LHCN-M2 (cell line): ENCODE measurements at regions not wholly inside any gene's neighbourhood (a gene's known extent, or its start where the extent isn't known, plus 50 kb on each side); places are given as distances from the start of the nearest gene placed in this dataset.

Source experiments
- DNase-seq: peaks from one replicate; pipeline ENCODE4 v3.0.0-alpha.2; 2012; ENCODE audit warnings: low read depth

DNA sequence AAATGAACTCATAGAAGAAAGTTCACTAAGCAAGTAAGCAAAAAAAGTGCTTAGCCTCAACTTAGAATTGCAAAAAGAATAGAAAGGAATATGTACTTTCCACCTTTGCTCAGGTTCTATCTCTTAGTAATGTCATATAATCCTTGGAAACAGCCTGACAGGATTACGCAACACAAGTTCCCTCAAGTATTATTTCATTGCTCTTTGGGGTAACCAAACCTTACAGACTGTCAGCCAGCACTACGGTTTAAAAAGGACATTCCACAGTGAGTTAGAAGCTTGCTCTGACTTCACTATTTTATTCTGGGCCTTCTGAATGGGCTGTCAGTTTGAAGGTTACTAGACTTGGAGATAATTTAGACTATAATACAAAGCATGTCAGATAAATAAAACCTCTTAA lies 264.0 kb downstream of the ATXN7L3B start:
- peak; percentile 37 for DNase-seq

DNA sequence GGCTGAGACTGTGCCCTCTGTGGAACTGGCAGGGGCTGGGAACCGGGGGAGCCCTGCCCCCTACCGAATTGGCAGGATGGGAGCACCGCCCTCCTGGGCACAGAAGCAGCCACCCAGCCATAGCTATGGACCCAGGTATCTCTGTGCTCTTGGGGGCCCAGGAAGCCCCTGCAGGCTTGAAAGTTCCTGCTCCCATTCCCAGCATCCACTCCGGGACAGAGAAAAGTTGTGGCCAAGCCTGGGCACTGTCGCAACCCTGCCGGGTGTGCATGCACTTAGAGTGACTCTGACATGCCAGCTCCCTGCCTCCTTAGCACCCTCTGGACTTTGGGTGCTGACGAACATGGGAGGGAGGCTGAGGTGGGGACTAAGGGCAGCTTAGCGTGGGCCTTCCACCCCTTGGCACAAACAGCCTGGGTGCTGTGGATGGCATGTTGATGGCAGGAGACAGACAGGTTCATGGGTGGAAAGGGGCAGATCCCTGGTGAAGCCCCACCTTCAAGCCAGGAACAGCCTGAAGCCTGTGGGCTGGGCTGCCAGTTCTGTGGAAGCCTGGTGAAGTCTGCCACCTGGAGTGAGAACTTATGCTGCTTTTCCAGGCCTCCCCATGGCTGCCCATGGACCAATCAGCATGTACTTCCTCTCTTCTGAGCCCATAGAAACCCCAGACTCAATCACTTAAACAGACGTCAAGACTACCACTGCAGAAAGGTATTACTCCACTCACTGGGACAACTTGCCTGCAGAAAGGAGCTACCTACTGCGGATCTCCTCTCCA lies 279.0 kb downstream of the ATXN7L3B start:
- DNase-seq, result no peak

DNA sequence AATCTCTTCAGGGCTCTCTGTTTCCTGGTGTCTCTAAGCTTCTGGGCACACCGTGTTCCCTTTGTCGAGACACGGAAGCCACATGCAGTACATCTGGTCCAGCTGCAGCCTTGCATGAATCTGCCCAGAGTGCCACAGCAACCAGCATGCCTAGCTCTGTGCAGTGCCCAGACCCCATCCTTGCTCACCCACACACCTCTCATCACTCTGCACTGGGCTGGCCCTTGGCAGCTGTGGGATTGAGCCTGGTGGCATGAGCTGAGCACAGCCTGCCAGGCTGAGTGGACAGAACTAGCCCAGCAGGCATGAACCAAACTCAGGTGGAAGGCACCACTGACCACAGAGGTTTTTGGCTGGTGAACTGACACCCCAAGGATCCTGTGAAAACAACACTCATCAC lies 279.9 kb downstream of the ATXN7L3B start:
- DNase-seq, result no peak

DNA sequence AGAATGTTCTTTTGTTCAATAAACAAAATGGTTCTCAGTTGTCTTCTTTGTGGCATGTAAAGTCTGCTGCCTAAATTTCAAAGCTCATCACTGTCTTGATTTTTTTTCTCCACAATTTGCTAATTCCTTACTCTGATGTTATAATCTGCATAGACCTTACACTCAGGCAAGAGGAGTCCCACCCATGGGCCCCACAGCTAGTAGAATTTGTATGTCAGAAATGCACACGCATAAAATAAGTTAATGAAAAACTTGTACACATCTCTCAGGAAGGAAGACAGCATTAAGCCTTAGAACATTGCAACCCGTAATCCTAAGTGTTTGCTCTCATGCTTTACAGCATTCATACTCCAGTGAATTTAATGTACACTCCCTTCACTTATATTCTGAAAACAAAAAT lies 280.8 kb downstream of the ATXN7L3B start:
- DNase-seq, result no peak

DNA sequence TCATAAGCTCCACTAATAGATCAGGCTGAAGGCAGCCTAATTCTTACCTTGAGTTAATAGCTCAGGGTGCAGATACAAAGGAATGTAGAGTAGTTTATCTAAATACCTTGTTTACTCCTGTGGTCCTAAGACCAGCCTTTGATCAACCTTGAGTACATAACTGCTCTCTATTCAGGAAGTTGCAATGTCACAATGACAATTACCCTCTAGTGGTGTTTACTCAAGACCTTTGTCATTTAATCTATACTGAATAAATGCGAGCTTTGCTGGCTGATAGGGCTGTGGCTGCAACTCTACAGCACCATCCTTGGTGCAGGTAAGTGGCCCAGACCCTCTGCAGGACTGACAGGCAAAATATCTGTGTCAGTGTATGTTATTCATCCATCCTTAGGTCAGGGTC lies 282.7 kb downstream of the ATXN7L3B start:
- DNase-seq, result no peak

DNA sequence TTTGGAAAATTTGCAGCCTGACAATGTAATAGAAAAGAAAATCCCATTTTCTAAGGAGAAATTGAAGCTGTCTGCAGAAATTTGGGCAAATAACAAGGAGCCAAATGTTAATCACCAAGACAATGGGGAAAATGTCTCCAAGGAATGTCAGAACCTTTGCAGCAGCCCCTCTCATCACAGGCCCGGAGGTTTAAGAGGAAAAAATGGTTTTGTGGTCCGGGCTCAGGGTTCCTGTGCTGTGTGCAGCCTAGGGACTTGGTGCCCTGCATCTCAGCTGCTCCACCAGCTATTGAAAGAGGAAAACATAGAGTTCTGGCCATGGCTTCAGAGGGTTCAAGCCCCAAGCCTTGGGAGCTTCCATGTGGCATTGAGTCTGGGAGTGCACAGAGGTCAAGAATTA lies 298.9 kb downstream of the ATXN7L3B start:
- no peak for DNase-seq

DNA sequence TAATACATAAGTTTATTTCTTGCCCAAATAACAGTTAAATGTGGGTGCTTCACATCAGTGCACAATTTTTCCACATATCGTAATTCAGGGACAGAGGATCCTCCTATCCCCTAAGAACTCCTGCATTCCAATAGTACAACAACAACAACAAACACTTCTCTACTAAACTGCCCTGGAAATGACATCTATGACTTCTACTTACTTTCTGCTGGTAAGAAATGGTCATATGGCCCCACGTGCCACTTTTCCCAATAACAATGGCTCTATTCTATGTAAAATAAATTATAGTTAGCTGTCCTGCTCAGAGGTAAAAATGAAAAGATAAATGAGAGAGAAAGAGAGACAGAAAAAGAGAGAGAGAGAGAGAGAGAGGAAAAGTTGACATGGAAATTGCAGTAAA lies 308.5 kb downstream of the ATXN7L3B start:
- DNase-seq, result no peak

DNA sequence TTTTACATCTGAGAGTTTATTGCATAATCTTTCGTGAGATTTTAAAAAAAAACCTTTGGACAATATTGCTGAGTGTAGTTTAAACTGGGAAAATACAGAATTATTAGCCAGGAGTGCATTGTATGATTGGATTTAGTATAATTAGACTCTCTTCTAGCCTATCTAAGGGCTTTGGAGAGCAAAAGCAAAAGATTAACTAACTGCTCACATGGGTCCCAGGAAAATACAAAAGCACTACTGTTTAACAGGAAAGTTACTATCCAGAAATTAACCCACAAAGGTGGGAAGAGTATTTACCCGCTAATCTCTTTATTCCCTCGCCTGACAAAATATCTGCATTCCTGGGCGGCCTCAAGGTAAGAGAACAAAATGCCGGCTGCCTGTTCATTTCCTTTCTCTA lies 309.5 kb downstream of the ATXN7L3B start:
- DNase-seq, result no peak

DNA sequence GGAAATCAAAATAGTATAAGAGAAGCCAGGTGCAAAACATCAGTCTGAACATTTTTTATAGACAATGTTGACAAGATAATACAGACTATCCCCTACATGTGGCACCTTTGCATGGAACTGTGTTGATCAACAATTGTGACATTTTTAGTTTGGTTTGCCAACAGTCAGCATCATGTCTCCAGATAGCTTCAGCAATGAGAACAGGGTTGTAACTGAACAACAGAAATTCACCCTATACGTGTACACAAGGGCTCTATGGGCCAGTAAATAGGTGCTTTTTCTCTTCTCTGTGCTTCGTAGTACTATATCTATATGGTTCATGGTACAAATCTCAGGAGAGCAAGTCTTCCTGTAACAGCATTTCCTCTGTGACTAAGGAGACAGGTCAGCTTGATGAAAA lies 310.4 kb downstream of the ATXN7L3B start:
- DNase-seq, result no peak

DNA sequence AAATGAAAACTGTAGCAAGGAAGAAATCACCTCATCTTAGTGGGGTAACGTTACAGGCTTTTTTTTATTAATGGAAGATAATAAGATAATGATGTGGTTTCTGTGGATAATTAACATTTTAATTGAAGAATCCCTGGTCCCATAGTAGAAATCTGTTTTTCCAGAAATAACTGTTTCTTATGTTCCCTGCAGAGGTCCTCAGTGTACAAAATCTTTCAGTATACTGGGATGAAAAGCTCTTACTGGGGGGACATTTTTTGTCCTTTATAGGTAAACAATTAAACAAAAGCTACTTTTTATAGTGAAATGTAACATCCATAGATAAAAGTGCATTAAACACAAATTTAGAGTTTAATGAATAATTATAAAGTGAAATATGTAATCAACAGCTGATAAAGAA lies 312.2 kb downstream of the ATXN7L3B start:
- no peak for DNase-seq

DNA sequence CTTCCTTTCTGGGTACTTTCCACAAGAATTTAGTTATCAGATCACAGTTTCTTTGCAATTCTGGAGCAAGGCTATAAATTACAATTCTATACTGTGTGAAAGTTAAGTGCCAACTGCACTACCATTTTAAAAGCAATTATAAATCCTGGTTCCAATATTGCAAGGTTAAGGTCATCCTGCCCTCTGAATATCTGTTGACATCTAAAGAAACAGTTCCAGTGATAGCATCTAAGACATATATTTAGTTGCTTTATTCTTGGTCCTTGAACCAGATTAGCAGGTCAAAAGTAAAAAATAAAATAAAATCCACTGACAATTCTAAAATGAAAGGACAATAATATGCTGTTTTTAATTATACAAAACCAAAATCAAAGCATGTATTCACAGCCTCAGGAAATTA lies 334.2 kb downstream of the ATXN7L3B start:
- DNase-seq, result no peak

DNA sequence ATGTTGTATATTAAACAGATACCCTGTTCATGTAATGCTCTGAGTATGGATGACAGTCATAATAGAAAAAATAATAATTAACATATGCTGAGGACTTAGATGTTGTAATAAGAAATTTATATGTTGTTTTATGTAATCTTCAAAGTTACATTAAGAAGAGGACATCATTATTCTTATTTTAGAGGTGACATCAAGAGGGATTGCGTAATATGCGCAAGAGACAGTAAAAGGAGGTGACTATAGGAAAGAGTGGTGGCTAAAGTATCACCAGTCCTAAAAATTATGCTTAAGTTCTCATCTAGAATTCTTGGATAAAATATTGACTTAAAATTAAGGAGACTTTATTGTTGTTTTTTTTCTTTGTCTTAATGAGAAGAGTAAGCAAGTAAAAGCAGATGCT lies 323.9 kb downstream of the KCNC2 start:
- no peak for DNase-seq

DNA sequence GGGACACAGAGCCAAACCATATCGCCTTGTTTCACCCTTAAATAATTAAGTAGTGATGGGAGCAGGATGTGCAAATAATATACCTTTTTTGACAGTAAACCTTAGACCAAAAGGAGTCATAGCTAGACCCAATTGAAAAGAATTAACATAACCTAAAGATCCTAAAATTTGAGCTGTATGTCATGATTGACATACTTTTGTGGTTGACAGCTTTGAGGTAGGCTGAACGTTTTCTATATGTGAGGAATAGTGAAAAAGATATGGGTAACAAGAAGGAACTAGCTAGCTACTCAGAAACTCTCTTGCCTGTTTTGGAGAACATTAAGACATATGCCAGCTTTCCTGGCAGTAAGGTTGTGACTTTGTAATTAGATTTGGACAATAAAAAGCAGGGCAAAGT lies 320.6 kb downstream of the KCNC2 start:
- no peak for DNase-seq

DNA sequence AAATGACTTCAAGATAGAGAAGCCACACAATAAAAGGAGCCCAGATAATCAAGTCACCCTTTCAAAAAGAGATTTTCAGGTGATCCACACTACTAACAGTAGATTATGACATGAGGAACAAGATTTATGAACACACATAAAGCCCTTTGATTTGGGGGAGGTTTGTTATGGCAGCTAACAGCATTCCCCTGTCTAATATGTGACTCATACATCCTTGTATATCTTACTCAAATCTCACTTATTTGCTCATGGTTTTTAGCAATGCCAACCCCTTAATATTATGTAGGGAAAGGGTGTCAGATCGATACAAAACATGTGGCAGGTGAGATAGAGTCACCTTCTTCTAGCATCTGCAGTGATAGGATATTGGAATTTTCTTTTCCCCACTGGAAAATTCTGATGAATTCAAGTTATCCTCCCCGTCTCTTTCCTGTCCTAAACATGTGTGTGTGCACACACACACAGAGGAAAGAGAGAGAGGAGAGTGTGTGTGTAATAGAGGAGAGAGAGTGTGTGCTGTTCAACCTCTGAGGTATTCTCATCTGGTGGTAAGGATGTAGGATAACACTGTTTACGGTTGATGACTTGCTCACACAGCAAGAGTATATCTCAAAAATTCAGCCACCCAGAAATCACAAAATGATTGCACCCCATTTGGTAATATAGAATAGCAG lies 319.9 kb downstream of the KCNC2 start:
- DNase-seq, result peak; percentile 37

DNA sequence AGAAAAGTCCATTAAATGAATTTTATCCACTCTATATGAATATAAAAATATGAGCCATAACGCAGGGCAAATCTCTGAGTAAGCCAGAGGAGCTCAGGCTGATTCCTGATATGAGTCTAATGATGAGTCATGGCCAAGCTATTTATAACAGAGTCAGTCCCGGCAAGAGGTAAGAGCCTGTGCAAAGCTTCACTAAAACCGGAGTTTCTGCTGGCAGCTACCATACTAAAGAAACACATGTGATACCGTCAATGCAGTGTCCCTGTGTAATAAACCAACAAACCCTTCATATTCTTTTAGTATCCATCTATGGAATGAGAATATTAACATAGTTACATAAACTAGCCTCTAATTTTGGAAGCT lies 319.4 kb downstream of the KCNC2 start:
- peak; percentile 89 for DNase-seq

DNA sequence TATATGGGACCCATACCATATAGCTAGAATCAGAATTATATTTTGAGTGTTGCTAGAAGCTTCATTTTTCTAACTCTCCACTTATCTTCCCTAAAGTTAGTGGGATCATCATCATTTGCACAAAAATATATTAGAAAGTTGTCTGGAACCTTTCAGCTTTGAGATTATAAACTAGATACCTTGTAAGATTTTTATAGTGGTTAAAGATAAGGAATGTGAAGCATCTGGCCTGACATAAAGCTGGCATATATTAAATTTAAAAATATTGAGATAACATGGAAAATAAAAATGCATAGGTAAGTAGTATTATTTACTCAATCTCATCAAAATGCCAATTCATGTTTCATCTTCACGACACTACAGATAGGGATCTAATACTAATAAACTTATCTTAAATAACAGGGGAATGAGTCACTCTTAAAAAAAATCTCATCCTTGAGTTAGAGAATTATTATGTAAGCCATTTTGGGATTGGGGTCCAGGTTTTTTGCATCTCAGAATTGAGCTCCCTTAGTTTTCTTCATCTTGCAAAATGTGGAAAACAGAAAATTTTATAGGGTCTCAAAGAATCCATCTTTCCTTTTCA lies 318.5 kb downstream of the KCNC2 start:
- no peak for DNase-seq

DNA sequence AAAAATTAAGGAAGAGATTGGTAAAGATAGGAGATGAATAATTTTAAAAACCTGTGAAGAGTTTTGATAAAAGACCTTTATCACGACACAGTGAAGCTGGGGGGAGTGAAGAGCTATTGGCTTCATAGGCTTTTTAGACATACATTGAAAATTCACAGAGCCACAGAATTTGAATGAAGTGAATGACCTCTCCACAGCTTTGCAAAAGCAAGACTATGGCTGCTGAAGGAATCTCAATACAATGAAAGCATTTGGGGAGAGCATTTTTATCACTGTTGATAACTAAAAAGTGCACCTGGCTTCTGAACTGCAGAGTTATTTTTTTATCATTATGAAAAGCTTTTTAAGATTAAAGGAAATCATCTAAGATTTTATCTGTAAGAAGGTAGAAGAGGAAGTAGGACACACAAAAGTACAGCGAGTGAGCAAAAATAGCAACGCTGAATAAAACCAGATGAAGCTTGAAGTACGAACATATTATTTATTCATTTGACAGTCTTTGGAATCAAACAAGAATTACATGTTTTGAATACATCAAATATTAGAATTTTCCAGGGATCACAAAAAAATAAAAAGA lies 317.5 kb downstream of the KCNC2 start:
- DNase-seq, result no peak

DNA sequence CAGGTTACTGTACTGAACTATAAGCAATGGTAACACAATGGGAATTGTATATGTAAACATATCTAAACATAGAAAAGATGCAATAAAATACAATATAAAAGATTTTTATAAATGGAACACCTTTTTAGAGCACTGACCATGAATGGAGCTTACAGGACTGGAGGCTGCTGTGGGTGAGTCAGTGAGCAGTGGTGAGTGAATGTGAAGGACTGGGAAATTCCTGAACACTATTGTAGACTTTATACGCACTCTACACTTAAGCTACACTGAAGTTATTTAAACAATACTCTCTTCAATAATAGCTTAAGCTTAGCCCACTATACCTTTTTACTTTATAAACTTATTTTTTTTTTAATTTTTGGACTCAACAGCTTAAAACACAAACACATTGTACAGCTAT lies 313.5 kb downstream of the KCNC2 start:
- DNase-seq, result no peak

DNA sequence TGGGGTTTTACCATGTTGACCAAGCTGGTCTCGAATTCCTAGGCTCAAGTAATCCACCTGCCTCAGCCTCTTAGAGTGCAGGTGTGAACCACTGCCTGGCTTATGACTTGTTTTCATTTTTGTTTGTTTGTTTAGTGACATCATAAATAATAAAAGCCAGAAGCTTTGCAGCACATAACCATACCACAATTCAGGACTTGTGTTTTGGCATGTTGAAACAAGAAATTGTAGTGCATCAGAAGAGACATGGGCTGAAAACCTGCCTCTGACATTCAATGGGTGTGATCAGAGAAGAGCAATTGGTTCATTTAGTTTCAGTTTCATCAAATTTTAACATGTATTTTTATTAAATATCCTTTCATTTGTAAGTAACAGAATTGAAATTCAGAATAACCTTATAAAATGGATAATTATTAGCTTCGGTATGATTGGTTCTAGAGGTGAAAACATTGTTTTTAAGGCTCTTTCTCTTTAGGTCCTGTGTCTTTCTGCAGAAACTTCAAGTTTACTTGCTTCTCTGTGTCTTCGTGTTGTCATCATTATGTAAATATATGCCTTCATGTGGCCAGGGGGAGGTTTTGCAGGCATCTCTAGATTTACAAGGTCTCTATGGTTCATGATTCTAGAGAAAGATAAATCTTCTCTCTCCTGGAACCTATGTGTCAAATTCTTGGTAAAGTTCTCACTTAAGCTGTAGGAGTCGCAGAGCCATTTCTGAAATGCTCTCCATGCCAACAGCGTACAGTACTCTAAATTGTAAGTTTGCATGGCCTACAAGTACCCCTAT lies 312.0 kb downstream of the KCNC2 start:
- no peak for DNase-seq

DNA sequence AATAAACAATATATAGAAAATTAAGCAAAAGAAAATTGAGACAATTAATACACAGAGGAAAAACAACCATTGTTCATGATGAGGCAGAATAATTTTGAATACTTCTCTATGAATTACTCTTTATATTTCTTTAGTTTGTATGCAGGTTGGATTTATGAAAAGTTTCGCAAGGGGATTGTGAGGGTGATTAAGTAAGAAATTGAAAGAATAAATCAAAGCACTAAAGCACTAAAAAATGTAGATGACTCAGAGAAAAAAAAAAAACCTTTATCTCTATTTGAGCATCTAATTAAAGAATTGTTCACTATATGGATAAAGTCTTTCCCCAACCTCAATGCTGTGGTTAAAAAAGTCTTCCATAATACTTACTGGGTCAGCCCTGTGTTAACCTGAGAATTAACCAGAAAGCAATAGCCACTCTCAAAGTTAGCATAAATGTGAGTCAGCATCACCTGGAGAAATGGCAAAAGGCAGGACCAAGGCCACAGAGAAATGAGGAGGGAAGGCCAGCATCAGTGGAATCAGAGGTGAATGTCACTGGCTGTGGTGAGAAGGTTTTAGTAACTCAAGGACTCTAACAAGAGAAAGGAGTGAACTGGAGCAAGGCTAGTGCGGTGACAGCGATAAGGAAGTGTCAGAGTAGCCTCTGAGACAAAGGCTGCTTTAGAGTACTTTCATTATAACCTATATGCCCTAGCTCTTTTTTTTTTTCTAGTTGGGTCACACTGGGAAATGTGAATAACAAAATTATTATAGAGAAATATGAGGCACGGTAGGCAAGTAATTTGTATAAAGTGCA lies 310.4 kb downstream of the KCNC2 start:
- no peak for DNase-seq

DNA sequence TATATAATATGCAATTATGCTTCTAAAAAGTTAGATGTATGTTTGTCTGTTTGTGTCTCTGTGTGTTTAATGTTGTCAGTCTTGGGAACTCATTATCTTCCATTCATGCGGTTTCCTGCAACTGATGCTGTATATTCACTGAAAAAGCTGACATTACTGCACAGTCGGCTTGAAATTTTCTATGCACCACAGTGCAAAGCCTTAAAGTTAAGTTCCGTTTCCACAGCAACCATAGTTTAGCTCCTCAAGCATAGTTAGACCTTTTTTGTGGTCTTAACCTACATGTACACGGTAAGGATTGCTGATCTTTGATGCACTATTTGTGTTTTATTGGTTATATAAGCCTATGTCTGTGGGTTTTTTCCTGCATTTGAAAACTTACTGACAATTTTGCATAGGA lies 309.4 kb downstream of the KCNC2 start:
- no peak for DNase-seq
